ENCODE measurements at regions not wholly inside any gene's neighbourhood (a gene's known extent, or its start where the extent isn't known, plus 50 kb on each side); places are given as distances from the start of the nearest gene placed in this dataset.

DNA sequence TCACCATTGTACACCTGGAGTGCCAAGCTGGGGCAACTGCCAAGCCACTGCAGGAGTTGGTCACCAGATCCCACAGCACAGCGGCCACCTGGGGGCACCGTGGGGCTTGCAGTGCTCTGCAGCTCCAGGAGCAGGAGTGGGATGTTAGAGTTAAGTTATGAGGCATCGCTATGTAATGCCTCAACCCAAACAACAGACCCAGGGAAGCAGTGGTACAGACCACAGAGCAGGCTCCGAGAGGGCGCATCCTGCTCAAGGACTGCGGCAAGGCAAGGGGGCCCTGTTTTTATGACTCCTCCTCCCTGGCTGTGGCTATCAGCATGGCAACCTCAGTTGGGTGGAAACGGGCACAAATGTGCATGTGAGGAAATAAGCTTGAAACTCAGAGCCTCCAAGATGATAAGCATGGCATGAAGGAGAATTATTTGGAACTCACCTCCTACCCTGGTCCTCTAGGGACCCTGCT is 63.1 kb downstream of the ARL6IP4 start:
- TF ChIP-seq CTCF (IDR thresholded peaks at IDR 0.05) (peak; percentile 41 to 54), EP300 (IDR thresholded peaks at IDR 0.05) (no peak)
